Neuronal stem cell (in vitro differentiated cells): ENCODE measurements at regions not wholly inside any gene's neighbourhood (a gene's known extent, or its start where the extent isn't known, plus 50 kb on each side); places are given as distances from the start of the nearest gene placed in this dataset.
A peak's percentile ranks its signal among the peaks of the same experiment; 100 is the strongest.

ENCODE experiments used
- DNase-seq: peaks from one replicate; pipeline ENCODE4 v3.0.0-alpha.2; 2013; ENCODE audit warnings: low spot score
- H2AFZ ChIP-seq: one replicate; pipeline ENCODE4 v1.6.1; 2013; ENCODE audit warnings: mild to moderate bottlenecking, low read length, inconsistent platforms
- H2AK5ac ChIP-seq: 2 replicates; pipeline ENCODE4 v1.6.1; 2013; ENCODE audit warnings: low read depth, mild to moderate bottlenecking, inconsistent platforms, low read length, moderate library complexity, mixed read lengths
- H2BK120ac ChIP-seq: 2 replicates; pipeline ENCODE4 v1.6.1; 2013; ENCODE audit warnings: low read depth, mild to moderate bottlenecking, inconsistent platforms, low read length, moderate library complexity, mixed read lengths
- H2BK12ac ChIP-seq: one replicate; pipeline ENCODE4 v1.6.1; 2013; ENCODE audit warnings: low read length, inconsistent platforms
- H2BK15ac ChIP-seq: 2 replicates; pipeline ENCODE4 v1.6.1; 2013; ENCODE audit warnings: mild to moderate bottlenecking, low read length, inconsistent platforms, mixed read lengths
- H2BK5ac ChIP-seq: one replicate; pipeline ENCODE4 v1.6.1; 2013; ENCODE audit warnings: inconsistent platforms, mild to moderate bottlenecking, low read length, moderate library complexity
- H3K14ac ChIP-seq: one replicate; pipeline ENCODE4 v1.6.1; 2013; ENCODE audit warnings: low read length, inconsistent platforms
- H3K18ac ChIP-seq: 2 replicates; pipeline ENCODE4 v1.6.1; 2013; ENCODE audit warnings: low read length, inconsistent platforms
- H3K23ac ChIP-seq: 2 replicates; pipeline ENCODE4 v1.6.1; 2013; ENCODE audit warnings: low read depth, mild to moderate bottlenecking, mixed read lengths, low read length, inconsistent platforms; ENCODE audit not compliant: poor library complexity
- H3K27ac ChIP-seq: replicated peaks from 3 replicates; pipeline ENCODE4 v1.5.1; 2013; ENCODE audit warnings: low read length, inconsistent platforms
- H3K27me3 ChIP-seq, 3 experiments: 2 replicates each; pipeline ENCODE4 v1.6.1; 2013; ENCODE audit warnings: low read length in 3 of 3, mild to moderate bottlenecking in 2 of 3, inconsistent platforms in 1 of 3, low read depth in 1 of 3, mixed read lengths in 1 of 3, moderate library complexity in 1 of 3; ENCODE audit not compliant: control insufficient read depth in 3 of 3, insufficient read depth in 3 of 3
- H3K36me3 ChIP-seq, 2 donors: replicated peaks in 1 of 2; 2 replicates each; pipeline ENCODE4 v1.6.1; 2013; ENCODE audit warnings: low read length in 2 of 2; ENCODE audit not compliant: control insufficient read depth in 2 of 2, insufficient read depth in 2 of 2
- H3K4ac ChIP-seq: 2 replicates; pipeline ENCODE4 v1.6.1; 2013; ENCODE audit warnings: inconsistent platforms, mild to moderate bottlenecking, low read length, moderate library complexity
- H3K4me1 ChIP-seq, 2 donors: 1 replicate in 1 of 2; 2 replicates in 1 of 2; pipeline ENCODE4 v1.6.1; 2013; ENCODE audit warnings: low read length in 2 of 2, low read depth in 1 of 2; ENCODE audit not compliant: control insufficient read depth in 2 of 2, insufficient read depth in 1 of 2
- H3K4me2 ChIP-seq: one replicate; pipeline ENCODE4 v1.6.1; 2013; ENCODE audit warnings: mild to moderate bottlenecking, low read length, inconsistent platforms; ENCODE audit not compliant: insufficient read depth, poor library complexity, severe bottlenecking
- H3K4me3 ChIP-seq, 2 donors: 2 replicates each; pipeline ENCODE4 v1.5.1; 2013; ENCODE audit warnings: low read length in 2 of 2, mild to moderate bottlenecking in 2 of 2, inconsistent platforms in 1 of 2, moderate library complexity in 1 of 2
- H3K79me1 ChIP-seq: one replicate; pipeline ENCODE4 v1.6.1; 2013; ENCODE audit warnings: low read depth, mild to moderate bottlenecking, inconsistent platforms, low read length, moderate library complexity
- H3K9ac ChIP-seq: one replicate; pipeline ENCODE4 v1.6.1; 2013; ENCODE audit warnings: mild to moderate bottlenecking, low read depth, low read length, inconsistent platforms; ENCODE audit not compliant: poor library complexity
- H3K9me3 ChIP-seq, 2 donors: replicated peaks in 1 of 2; 2 replicates each; pipeline versions ENCODE3 to v1.6.1; 2013; ENCODE audit warnings: low read length in 2 of 2, mild to moderate bottlenecking in 2 of 2, inconsistent platforms in 1 of 2, low read depth in 1 of 2, mixed read lengths in 1 of 2, moderate library complexity in 1 of 2; ENCODE audit not compliant: control insufficient read depth in 2 of 2, insufficient read depth in 1 of 2
- H4K8ac ChIP-seq: one replicate; pipeline ENCODE4 v1.6.1; 2013; ENCODE audit warnings: low read depth, mild to moderate bottlenecking, inconsistent platforms, low read length, moderate library complexity
- H4K91ac ChIP-seq: one replicate; pipeline ENCODE4 v1.6.1; 2013; ENCODE audit warnings: low read length, low read depth, mild to moderate bottlenecking, inconsistent platforms; ENCODE audit not compliant: poor library complexity
- WGBS, 2 donors: extraction: QIAGEN DNeasy Blood & Tissue Kit; methylation state at CpG; one replicate each; pipeline ENCODE4 v1.1.7; 2013; ENCODE audit warnings: missing lambda C conversion rate in 2 of 2, mixed read lengths in 1 of 2; ENCODE audit not compliant: insufficient read length in 2 of 2, insufficient replicate concordance in 1 of 2; ENCODE audit errors: extremely low coverage in 2 of 2; 5-methylcytosine and 5-hydroxymethylcytosine counted together

GRCh38 chr3:182261041-182261440 lies 532.3 kb upstream of the ATP11B start:
- no peak overlapping the region for H2BK15ac ChIP-seq
- H3K27ac ChIP-seq: no peak overlapping the region
- no peak overlapping the region for H3K18ac ChIP-seq
- H3K4ac ChIP-seq: no peak overlapping the region
- no peak overlapping the region for H2AFZ ChIP-seq
- no peak for DNase-seq
- H3K27me3 ChIP-seq: no peaks in the 10 kb centered on the region
- no peaks in the 10 kb centered on the region for H3K36me3 ChIP-seq
- H2BK120ac ChIP-seq: no peak overlapping the region
- H4K8ac ChIP-seq: no peak overlapping the region
- no peak overlapping the region for H2BK5ac ChIP-seq
- no peak overlapping the region for H3K9ac ChIP-seq
- no peak overlapping the region for H3K23ac ChIP-seq
- H3K14ac ChIP-seq: no peak overlapping the region
- no peak overlapping the region for H3K4me3 ChIP-seq
- no CpG with 5 or more reads among the region's 7 CpGs for WGBS, 2 donors
- no peak overlapping the region for H4K91ac ChIP-seq
- H3K4me1 ChIP-seq: peaks cover 4 to 20% of the 10 kb centered on the region in 2 donors
- H3K79me1 ChIP-seq: no peaks in the 10 kb centered on the region
- no peak overlapping the region for H3K4me2 ChIP-seq
- no peak overlapping the region for H2BK12ac ChIP-seq
- H3K9me3 ChIP-seq: no peaks in the 10 kb centered on the region
- no peak overlapping the region for H2AK5ac ChIP-seq

DNA sequence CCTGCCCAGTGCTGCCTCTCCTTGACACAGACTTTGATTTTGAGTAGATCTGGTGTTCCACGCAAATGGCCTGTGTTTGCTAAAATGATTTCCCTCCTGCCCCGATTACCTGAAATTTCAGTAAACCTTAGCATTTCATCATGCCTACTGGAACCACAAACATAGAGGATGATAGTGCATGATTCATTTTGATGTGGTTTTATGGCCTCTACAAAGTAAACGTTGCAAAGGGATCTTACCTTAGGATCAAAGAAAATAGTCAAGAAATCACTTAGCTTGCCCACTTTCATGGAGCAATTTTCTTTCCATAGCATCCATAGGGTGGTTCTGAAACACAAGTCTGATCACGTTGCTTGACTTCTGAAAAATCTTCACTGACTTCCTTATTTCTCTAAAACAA lies 524.6 kb upstream of the ATP11B start:
- Histone ChIP-seq H3K4ac (no peak overlapping the region), H2BK12ac (no peak overlapping the region), H3K9me3 (no peaks in the 10 kb centered on the region), H3K9ac (no peak overlapping the region), H3K18ac (no peak overlapping the region), H3K27me3 (no peaks in the 10 kb centered on the region), H2AFZ (no peak overlapping the region), H2BK15ac (no peak overlapping the region), H3K79me1 (no peaks in the 10 kb centered on the region), H4K8ac (no peak overlapping the region), H3K36me3 (no peaks in the 10 kb centered on the region), H4K91ac (no peak overlapping the region), H3K4me2 (no peak overlapping the region), H3K23ac (no peak overlapping the region), H2BK120ac (no peak overlapping the region), H2AK5ac (no peak overlapping the region), H3K4me3 (no peak overlapping the region), H2BK5ac (no peak overlapping the region), H3K14ac (no peak overlapping the region), H3K27ac (no peak overlapping the region), H3K4me1 (no peaks in the 10 kb centered on the region)
- no CpG with 5 or more reads among the region's 4 CpGs for WGBS, 2 donors
- no peak for DNase-seq

- no peaks in the 10 kb centered on the region for H3K9me3 ChIP-seq
- no peak overlapping the region for H2BK15ac ChIP-seq
- no peak overlapping the region for H3K9ac ChIP-seq
- H3K4ac ChIP-seq: no peak overlapping the region
- no peak overlapping the region for H3K4me2 ChIP-seq
- H3K27ac ChIP-seq: no peak overlapping the region
- no peak overlapping the region for H3K14ac ChIP-seq
- H3K36me3 ChIP-seq: no peaks in the 10 kb centered on the region
- H2AK5ac ChIP-seq: no peak overlapping the region
- peaks cover 2 to 6% of the 10 kb centered on the region in 2 donors for H3K4me1 ChIP-seq
- H4K91ac ChIP-seq: no peak overlapping the region
- no peak overlapping the region for H2BK120ac ChIP-seq
- H3K79me1 ChIP-seq: no peaks in the 10 kb centered on the region
- WGBS, 2 donors: no CpG with 5 or more reads among the region's 4 CpGs
- peak overlapping the region; percentile 77 for H2AFZ ChIP-seq
- no peak overlapping the region for H2BK5ac ChIP-seq
- H2BK12ac ChIP-seq: no peak overlapping the region
- no peak overlapping the region for H4K8ac ChIP-seq
- H3K4me3 ChIP-seq: no peak overlapping the region
- H3K27me3 ChIP-seq: no peaks in the 10 kb centered on the region
- H3K23ac ChIP-seq: no peak overlapping the region
- DNase-seq: no peak
- H3K18ac ChIP-seq: no peak overlapping the region
Measured at GRCh38 chr3:182276512-182276911, 516.8 kb upstream of the ATP11B start.

DNA sequence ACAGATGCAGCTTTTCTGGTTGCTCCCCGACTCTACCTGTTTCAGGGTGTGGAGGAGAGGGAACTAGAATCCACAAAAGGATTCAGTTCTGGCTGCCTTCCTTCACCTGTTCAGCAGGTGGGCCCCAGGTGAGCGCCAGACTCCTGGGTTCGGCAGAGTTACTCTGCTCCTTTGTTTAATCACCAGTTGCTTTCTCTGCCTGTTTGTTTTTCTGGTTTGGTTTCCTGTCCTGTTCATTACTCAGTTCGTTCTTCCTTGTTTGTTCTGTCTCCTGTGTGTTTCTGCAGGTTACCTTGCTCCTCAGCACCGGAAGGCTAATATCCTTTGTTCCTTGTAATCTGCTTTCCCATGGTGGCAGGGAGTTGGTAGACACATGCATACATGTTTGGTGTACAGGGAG lies 508.5 kb upstream of the ATP11B start:
- H3K4ac ChIP-seq: no peak overlapping the region
- no peak overlapping the region for H3K23ac ChIP-seq
- no peak overlapping the region for H2AFZ ChIP-seq
- H3K27me3 ChIP-seq: no peaks in the 10 kb centered on the region
- H2BK12ac ChIP-seq: no peak overlapping the region
- H3K4me2 ChIP-seq: no peak overlapping the region
- no peak overlapping the region for H3K14ac ChIP-seq
- no peak for DNase-seq
- no peak overlapping the region for H2BK5ac ChIP-seq
- no peak overlapping the region for H3K18ac ChIP-seq
- no peak overlapping the region for H2BK15ac ChIP-seq
- no peak overlapping the region for H4K8ac ChIP-seq
- H2AK5ac ChIP-seq: no peak overlapping the region
- no peaks in the 10 kb centered on the region for H3K79me1 ChIP-seq
- H3K4me3 ChIP-seq: no peak overlapping the region
- WGBS, 2 donors: no CpG with 5 or more reads among the region's 5 CpGs
- H4K91ac ChIP-seq: no peak overlapping the region
- peaks cover 0 to 3% of the 10 kb centered on the region in 2 donors for H3K4me1 ChIP-seq
- no peaks in the 10 kb centered on the region for H3K36me3 ChIP-seq
- no peak overlapping the region for H2BK120ac ChIP-seq
- H3K9ac ChIP-seq: no peak overlapping the region
- H3K9me3 ChIP-seq: no peaks in the 10 kb centered on the region
- no peak overlapping the region for H3K27ac ChIP-seq
